ENCODE measurements at regions not wholly inside any gene's neighbourhood (a gene's known extent, or its start where the extent isn't known, plus 50 kb on each side); places are given as distances from the start of the nearest gene placed in this dataset.

DNA sequence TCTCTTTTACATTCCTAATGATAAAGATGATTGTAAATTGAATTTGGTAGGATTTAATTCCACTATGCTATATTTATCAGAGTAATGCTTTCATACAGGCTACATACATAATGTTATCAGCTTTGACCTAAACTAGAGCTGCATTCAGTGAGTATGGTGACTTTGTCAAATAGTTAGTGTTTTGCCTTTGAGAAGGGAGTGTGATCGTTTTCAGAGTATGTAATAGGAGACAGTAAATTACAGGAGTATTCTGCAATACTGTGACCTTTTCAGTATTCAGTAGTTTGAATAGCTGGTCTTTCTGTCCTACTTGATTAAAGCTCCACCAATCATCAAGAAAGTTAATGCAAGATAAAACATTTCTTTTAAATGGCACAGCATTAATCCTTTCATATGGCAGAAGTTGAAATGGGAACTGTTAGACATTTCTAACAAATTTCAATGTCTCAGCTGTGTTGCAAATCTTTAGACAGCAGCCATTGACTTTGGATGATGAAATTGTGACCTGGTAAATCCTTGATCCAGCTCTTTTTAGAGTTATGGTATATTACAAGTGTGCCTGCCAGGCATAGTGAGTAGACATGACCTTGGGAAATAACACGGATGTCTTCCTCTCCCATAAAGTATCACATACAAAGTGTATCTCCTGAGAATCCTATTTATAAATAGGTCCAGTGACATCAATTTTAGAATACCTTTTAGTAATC, 455.3 kb downstream of the KCTD8 start:
- intact Hi-C loops (cut with micrococcal nuclease; ENCODE audit: unreplicated experiment) (no loop called here), in situ Hi-C loops (cut with MboI) (no loop called here)
- Histone ChIP-seq H3K4me2 (ENCODE audit: control insufficient read depth, insufficient read depth) (no peak overlapping the region), H3K27ac (ENCODE audit: control insufficient read depth, insufficient read depth) (no peak overlapping the region), H3K36me3 (ENCODE audit: control insufficient read depth in 2 of 2, insufficient read depth in 2 of 2, low read length in 1 of 2) (no peaks in the 10 kb centered on the region), H3K9me3 (replicated peaks; ENCODE audit: control insufficient read depth, insufficient read depth, low read length) (no peaks in the 10 kb centered on the region), H4K20me1 (ENCODE audit: control insufficient read depth, insufficient read depth) (no peaks in the 10 kb centered on the region), H3K4me1 (ENCODE audit: control insufficient read depth, insufficient read depth, low read length) (no peaks in the 10 kb centered on the region), H3K79me2 (ENCODE audit: control insufficient read depth, insufficient read depth, low read length) (no peaks in the 10 kb centered on the region), H3K27me3 (replicated peaks in 1 of 2; ENCODE audit: control insufficient read depth in 2 of 2, insufficient read depth in 2 of 2, low read length in 1 of 2) (no peaks in the 10 kb centered on the region), H3K4me3 (no peak overlapping the region), H3K9ac (ENCODE audit: control insufficient read depth, insufficient read depth, low read length) (no peak overlapping the region), H2AFZ (ENCODE audit: control insufficient read depth, low read depth, low read length) (no peak overlapping the region)
- RAD21 ChIA-PET (ENCODE audit: unreplicated experiment): no interaction called here
- SMC1A ChIA-PET (ENCODE audit: uncharacterized antibody, unreplicated experiment): no interaction called here
- CTCF ChIA-PET: no interaction called here
- 0% methylated on average over 2 of the region's 2 CpGs for WGBS (ENCODE audit: insufficient coverage, insufficient replicate concordance, low lambda C conversion rate, missing lambda C conversion rate)
- no TSS peak for BruUV-seq (replicated peaks)
- FAIRE-seq (no peak), ATAC-seq (no peak), DNase-seq (ENCODE audit: low read depth, low spot score) (no peak)
- POLR2A ChIA-PET: no interaction called here
- TF ChIP-seq PAX8 (IDR thresholded peaks at IDR 0.05) (no peak), WRNIP1 (IDR thresholded peaks at IDR 0.05; ENCODE audit: borderline replicate concordance, low read depth, low read length) (no peak), STAT3 (IDR thresholded peaks at IDR 0.05; ENCODE audit: low read depth, low read length) (no peak), POU2F2 (IDR thresholded peaks at IDR 0.05; ENCODE audit: borderline replicate concordance, low read depth, low read length) (no peak), STAT1 (conservative IDR thresholded peaks at IDR 0.05) (no peak), RELA (IDR thresholded peaks at IDR 0.05; ENCODE audit: borderline replicate concordance, partially characterized antibody) (no peak), CTCF (IDR thresholded peaks at IDR 0.05 in 2 of 3, conservative IDR thresholded peaks at IDR 0.05 in 1 of 3; ENCODE audit: control insufficient read depth in 2 of 3, extremely low read depth in 1 of 3, insufficient read depth in 1 of 3, low read depth in 3 of 3, low read length in 3 of 3) (no peak)
- TF ChIP-seq, protein P1, sequence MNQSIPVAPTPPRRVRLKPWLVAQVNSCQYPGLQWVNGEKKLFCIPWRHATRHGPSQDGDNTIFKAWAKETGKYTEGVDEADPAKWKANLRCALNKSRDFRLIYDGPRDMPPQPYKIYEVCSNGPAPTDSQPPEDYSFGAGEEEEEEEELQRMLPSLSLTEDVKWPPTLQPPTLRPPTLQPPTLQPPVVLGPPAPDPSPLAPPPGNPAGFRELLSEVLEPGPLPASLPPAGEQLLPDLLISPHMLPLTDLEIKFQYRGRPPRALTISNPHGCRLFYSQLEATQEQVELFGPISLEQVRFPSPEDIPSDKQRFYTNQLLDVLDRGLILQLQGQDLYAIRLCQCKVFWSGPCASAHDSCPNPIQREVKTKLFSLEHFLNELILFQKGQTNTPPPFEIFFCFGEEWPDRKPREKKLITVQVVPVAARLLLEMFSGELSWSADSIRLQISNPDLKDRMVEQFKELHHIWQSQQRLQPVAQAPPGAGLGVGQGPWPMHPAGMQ (IDR thresholded peaks at IDR 0.05; ENCODE audit: borderline replicate concordance): no peak
- TF ChIP-seq, protein P2, sequence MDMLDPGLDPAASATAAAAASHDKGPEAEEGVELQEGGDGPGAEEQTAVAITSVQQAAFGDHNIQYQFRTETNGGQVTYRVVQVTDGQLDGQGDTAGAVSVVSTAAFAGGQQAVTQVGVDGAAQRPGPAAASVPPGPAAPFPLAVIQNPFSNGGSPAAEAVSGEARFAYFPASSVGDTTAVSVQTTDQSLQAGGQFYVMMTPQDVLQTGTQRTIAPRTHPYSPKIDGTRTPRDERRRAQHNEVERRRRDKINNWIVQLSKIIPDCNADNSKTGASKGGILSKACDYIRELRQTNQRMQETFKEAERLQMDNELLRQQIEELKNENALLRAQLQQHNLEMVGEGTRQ (IDR thresholded peaks at IDR 0.05; ENCODE audit: borderline replicate concordance, low read depth, low read length): no peak

Data from GM12878 (cell line).